ENCODE measurements at regions not wholly inside any gene's neighbourhood (a gene's known extent, or its start where the extent isn't known, plus 50 kb on each side); places are given as distances from the start of the nearest gene placed in this dataset.

DNA sequence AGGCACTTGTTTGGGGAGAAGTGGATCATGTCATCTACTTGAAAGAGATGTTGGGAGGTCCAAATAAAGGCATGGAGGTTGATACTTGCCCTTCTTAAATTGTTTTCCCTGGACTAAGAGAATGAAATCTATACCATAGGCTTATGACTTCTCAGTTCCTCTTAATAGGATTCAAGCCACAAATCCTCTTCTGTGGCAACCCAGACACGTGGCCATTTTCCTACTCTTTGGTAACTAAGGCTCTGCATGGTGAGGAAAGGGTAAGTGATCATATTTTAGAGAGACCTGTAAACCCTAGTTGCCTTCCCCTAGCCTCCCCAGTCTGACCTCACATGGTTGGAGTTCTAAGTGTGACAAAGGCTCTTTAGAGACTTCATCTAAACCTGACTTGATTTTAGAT lies 72.9 kb upstream of the CD44 start:
- no peak overlapping the region for H3K4me3 ChIP-seq (ENCODE audit: low read depth, low read length)
- no peak for TF ChIP-seq CTCF (IDR thresholded peaks at IDR 0.05; ENCODE audit: insufficient read depth, low read length)
- DNase-seq (ENCODE audit: low read depth): no peak

GRCh38 chr11:35066783-35067423 lies 72.1 kb upstream of the CD44 start:
- no peak overlapping the region for H3K4me3 ChIP-seq (ENCODE audit: low read depth, low read length)
- no peak for TF ChIP-seq CTCF (IDR thresholded peaks at IDR 0.05; ENCODE audit: insufficient read depth, low read length)
- no peak for DNase-seq (ENCODE audit: low read depth)

DNA sequence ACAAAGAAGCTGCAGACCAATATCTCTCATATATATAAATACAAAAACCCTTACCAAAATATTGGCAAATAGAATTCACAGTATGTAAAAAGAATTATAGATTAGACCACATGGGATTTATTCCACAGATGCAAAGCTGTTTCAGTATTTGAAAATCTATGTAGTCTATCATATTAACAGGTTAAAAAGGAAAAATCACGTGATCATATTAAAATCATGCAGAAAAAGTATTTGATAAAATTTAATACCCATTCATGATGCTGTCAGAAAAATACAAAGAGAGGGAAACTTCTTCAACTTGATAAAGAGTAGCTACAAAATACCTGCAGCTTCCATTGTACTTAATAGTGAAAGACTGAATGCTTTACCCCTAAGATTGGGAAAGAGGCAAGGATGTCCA lies 67.2 kb upstream of the CD44 start:
- H3K4me3 ChIP-seq (ENCODE audit: low read depth, low read length): no peak overlapping the region
- no peak for TF ChIP-seq CTCF (IDR thresholded peaks at IDR 0.05; ENCODE audit: insufficient read depth, low read length)
- DNase-seq (ENCODE audit: low read depth): no peak

DNA sequence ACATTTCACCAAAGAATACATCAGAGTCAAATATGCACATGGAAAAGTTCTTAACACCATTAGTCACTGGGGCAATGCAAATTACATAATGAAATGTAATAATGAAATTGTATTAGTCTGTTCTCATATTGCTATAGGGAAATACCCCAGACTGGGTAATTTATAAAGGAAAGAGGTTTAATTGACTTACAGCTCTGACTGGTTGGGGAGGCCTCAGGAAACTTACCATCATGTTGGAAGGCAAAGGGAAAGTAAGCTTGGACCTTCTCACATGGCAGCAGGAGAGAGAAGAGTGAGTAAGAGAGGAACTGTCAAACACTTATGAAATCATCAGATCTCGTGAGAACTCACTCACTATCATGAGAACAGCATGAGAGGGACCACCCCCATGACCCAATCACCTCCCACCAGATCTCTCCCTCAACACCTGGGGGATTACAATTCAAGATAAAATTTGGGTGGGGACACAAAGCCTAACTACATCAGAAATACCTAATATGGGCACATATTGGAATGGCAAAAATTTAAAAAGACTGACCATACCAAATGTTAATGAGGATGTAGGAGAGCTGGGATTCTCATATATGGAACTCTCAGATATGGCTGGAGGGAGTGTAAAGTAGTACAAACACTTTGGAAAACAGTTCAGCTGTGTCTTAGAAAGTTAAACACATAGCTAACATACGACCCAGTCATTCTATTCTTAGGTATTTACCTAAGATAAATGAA lies 65.1 kb upstream of the CD44 start:
- TF ChIP-seq CTCF (IDR thresholded peaks at IDR 0.05; ENCODE audit: insufficient read depth, low read length): no peak
- no peak overlapping the region for H3K4me3 ChIP-seq (ENCODE audit: low read depth, low read length)
- DNase-seq (ENCODE audit: low read depth): no peak

- no peak overlapping the region for H3K4me3 ChIP-seq (ENCODE audit: low read depth, low read length)
- TF ChIP-seq CTCF (IDR thresholded peaks at IDR 0.05; ENCODE audit: insufficient read depth, low read length): no peak
- DNase-seq (ENCODE audit: low read depth): no peak
Measured at GRCh38 chr11:35076201-35077100, 62.5 kb upstream of the CD44 start.

- peak; percentile 56 for DNase-seq (ENCODE audit: low read depth)
- no peak overlapping the region for H3K4me3 ChIP-seq (ENCODE audit: low read depth, low read length)
- no peak for TF ChIP-seq CTCF (IDR thresholded peaks at IDR 0.05; ENCODE audit: insufficient read depth, low read length)
Measured at GRCh38 chr11:35077709-35078469, 61.1 kb upstream of the CD44 start.
